ENCODE measurements at regions not wholly inside any gene's neighbourhood (a gene's known extent, or its start where the extent isn't known, plus 50 kb on each side); places are given as distances from the start of the nearest gene placed in this dataset.

GRCh38 chr21:35895598-35895997 is 164.7 kb downstream of the SETD4 start:
- Histone ChIP-seq H3K9ac (ENCODE audit: insufficient read depth, low read length, poor library complexity, severe bottlenecking) (no peak overlapping the region), H3K4me1 (ENCODE audit: control insufficient read depth in 1 of 2, insufficient read depth in 2 of 2, low read length in 2 of 2) (no peaks in the 10 kb centered on the region), H3K4me2 (replicated peaks; ENCODE audit: extremely low read depth, low read length, poor library complexity, severe bottlenecking) (no peak overlapping the region), H3K27me3 (ENCODE audit: control insufficient read depth in 2 of 2, insufficient read depth in 2 of 2, low read length in 2 of 2) (no peaks in the 10 kb centered on the region), H3K79me2 (ENCODE audit: insufficient read depth, low read length) (no peaks in the 10 kb centered on the region), H4K20me1 (ENCODE audit: insufficient read depth, low read length) (no peaks in the 10 kb centered on the region), H3K27ac (ENCODE audit: low read depth in 1 of 2, low read length in 2 of 2) (no peak overlapping the region), H3K9me3 (replicated peaks in 1 of 2; ENCODE audit: control insufficient read depth in 1 of 2, insufficient read depth in 1 of 2, low read length in 2 of 2) (no peaks in the 10 kb centered on the region), H2AFZ (ENCODE audit: insufficient read depth, low read depth, low read length, poor library complexity, severe bottlenecking) (no peak overlapping the region), H3K36me3 (replicated peaks in 1 of 2; ENCODE audit: control insufficient read depth in 1 of 2, insufficient read depth in 2 of 2, low read length in 2 of 2) (no peaks in the 10 kb centered on the region), H3K4me3 (replicated peaks in 1 of 3; ENCODE audit: low read depth in 2 of 3, low read length in 3 of 3) (no peak overlapping the region)
- no peak for DNase-seq
- WGBS (ENCODE audit: insufficient coverage), result no CpG with 5 or more reads among the region's 2 CpGs
- intact Hi-C loops (cut with micrococcal nuclease), result no loop called here
- Mint-ChIP-seq H3K27ac (no peak overlapping the region), H3K4me3 (no peak overlapping the region), H3K27me3 (ENCODE audit: low read depth in 3 of 3) (peaks cover 0 to 4% (median 0%) of the 10 kb centered on the region in 3 donors), H3K4me1 (no peaks in the 10 kb centered on the region), H3K36me3 (no peaks in the 10 kb centered on the region), H3K9me3 (peaks cover 0 to 3% (median 0%) of the 10 kb centered on the region in 7 donors)
- no peak for TF ChIP-seq CTCF (IDR thresholded peaks at IDR 0.05)

- Histone ChIP-seq H3K9ac (ENCODE audit: insufficient read depth, low read length, poor library complexity, severe bottlenecking) (no peak overlapping the region), H3K4me1 (ENCODE audit: control insufficient read depth in 1 of 2, insufficient read depth in 2 of 2, low read length in 2 of 2) (no peaks in the 10 kb centered on the region), H3K4me3 (replicated peaks in 1 of 3; ENCODE audit: low read depth in 2 of 3, low read length in 3 of 3) (no peak overlapping the region), H4K20me1 (ENCODE audit: insufficient read depth, low read length) (no peaks in the 10 kb centered on the region), H3K4me2 (replicated peaks; ENCODE audit: extremely low read depth, low read length, poor library complexity, severe bottlenecking) (no peak overlapping the region), H3K36me3 (replicated peaks in 1 of 2; ENCODE audit: control insufficient read depth in 1 of 2, insufficient read depth in 2 of 2, low read length in 2 of 2) (no peaks in the 10 kb centered on the region), H2AFZ (ENCODE audit: insufficient read depth, low read depth, low read length, poor library complexity, severe bottlenecking) (no peak overlapping the region), H3K79me2 (ENCODE audit: insufficient read depth, low read length) (no peaks in the 10 kb centered on the region), H3K9me3 (replicated peaks in 1 of 2; ENCODE audit: control insufficient read depth in 1 of 2, insufficient read depth in 1 of 2, low read length in 2 of 2) (no peaks in the 10 kb centered on the region), H3K27me3 (ENCODE audit: control insufficient read depth in 2 of 2, insufficient read depth in 2 of 2, low read length in 2 of 2) (no peaks in the 10 kb centered on the region), H3K27ac (ENCODE audit: low read depth in 1 of 2, low read length in 2 of 2) (no peak overlapping the region)
- intact Hi-C loops (cut with micrococcal nuclease), result no loop called here
- Mint-ChIP-seq H3K36me3 (no peaks in the 10 kb centered on the region), H3K4me3 (no peak overlapping the region), H3K27ac (no peak overlapping the region), H3K27me3 (ENCODE audit: low read depth in 3 of 3) (peaks cover 0 to 6% (median 5%) of the 10 kb centered on the region in 3 donors), H3K9me3 (peaks cover 0 to 3% (median 0%) of the 10 kb centered on the region in 7 donors), H3K4me1 (no peaks in the 10 kb centered on the region)
- DNase-seq, result no peak
- TF ChIP-seq CTCF (IDR thresholded peaks at IDR 0.05), result no peak
- WGBS (ENCODE audit: insufficient coverage), result no CpG with 5 or more reads among the region's 3 CpGs
Measured at GRCh38 chr21:35893156-35893555, 167.2 kb downstream of the SETD4 start.

Measured in CD14-positive monocyte (primary cell).